ENCODE measurements at regions not wholly inside any gene's neighbourhood (a gene's known extent, or its start where the extent isn't known, plus 50 kb on each side); places are given as distances from the start of the nearest gene placed in this dataset.

DNA sequence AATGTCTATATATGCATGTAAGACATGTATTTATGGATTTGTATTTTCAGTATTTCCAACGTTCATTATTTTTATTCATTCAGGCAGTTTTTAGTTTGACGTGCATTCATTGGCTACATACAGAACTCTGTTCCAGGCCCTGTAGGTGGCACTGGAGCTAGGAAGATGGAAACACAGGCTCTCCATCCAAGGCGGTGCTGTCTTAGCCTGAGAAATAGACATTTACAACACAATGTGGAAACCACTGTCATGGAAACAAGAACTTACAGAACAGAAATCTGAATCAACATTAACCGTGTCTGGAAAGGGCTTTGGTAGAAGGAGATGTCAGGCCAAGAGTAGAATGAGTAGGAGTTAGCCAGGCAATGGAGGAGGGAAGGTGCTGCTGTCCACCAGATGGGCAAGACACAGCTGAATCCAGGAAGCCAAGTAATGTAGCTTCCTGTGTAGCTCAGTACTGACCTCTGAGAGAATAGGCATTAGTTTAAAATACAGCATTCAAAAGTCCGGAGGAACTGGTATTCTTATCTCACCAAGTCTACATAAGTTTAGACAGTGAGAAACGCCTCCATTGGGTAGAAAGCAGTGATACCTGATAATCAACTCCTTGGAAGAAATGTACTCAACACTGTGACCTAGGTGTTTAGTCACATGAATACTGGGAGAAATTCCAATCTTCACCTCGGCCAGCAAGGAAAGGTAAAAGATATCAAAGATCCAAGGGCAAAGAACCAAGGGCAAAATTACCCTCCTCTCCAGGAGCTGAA lies 388.6 kb upstream of the CDH6 start:
- H3K4me1 ChIP-seq (ENCODE audit: low read depth, poor library complexity, severe bottlenecking) = no peaks in the 10 kb centered on the region
- TF ChIP-seq, protein P1, sequence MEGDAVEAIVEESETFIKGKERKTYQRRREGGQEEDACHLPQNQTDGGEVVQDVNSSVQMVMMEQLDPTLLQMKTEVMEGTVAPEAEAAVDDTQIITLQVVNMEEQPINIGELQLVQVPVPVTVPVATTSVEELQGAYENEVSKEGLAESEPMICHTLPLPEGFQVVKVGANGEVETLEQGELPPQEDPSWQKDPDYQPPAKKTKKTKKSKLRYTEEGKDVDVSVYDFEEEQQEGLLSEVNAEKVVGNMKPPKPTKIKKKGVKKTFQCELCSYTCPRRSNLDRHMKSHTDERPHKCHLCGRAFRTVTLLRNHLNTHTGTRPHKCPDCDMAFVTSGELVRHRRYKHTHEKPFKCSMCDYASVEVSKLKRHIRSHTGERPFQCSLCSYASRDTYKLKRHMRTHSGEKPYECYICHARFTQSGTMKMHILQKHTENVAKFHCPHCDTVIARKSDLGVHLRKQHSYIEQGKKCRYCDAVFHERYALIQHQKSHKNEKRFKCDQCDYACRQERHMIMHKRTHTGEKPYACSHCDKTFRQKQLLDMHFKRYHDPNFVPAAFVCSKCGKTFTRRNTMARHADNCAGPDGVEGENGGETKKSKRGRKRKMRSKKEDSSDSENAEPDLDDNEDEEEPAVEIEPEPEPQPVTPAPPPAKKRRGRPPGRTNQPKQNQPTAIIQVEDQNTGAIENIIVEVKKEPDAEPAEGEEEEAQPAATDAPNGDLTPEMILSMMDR (conservative IDR thresholded peaks at IDR 0.05; ENCODE audit: low read depth, low read length) = no peak
- H3K27me3 ChIP-seq (ENCODE audit: insufficient read depth, low read depth) = no peaks in the 10 kb centered on the region
- no peaks in the 10 kb centered on the region for H3K79me2 ChIP-seq (ENCODE audit: insufficient read depth, low read depth)
- no peaks in the 10 kb centered on the region for H3K36me3 ChIP-seq (ENCODE audit: insufficient read depth)
- H4K20me1 ChIP-seq (ENCODE audit: insufficient read depth) = no peaks in the 10 kb centered on the region
- H3K9ac ChIP-seq = no peak overlapping the region
- H3K4me3 ChIP-seq (IDR thresholded peaks at IDR 0.05; ENCODE audit: insufficient read depth, low read depth, low read length) = no peak overlapping the region
- H3K27ac ChIP-seq = no peak overlapping the region
- H2AFZ ChIP-seq (ENCODE audit: low read depth) = no peak overlapping the region
- no peak overlapping the region for H3K4me2 ChIP-seq

DNA sequence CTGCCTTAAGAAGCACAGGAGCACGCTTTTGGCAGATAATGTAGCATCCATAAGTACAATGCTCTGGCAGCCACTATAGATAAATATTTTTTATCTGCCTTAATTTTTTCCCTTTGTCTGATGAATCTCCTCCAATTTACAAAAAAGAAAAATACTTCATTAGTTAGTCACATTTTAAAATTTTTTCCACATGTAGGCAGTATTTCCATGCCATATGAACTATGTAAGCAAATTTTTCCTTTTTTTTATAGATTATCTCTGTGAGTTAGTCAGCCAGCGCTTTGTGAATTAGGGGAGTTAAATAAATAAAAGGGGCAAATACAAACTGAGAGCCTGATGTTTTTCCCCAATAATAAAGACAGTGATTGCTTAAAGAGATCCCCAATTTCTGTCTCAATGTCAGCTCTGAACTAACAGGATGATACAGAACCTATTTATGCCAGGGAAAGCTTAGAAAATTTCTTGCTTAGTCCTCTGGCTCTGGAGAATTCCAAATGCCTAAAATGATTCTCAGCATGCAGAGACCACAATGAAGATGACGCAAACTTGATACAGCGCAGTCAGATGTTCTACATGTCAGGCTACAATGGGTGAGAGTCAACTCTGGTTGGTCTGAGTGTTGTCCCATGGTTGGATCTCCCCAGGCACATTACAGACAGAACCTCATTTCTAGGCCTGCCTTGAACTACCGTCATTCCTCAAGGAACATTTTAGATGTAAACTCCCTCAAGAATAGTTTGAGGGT lies 390.4 kb upstream of the CDH6 start:
- Histone ChIP-seq H3K27me3 (ENCODE audit: insufficient read depth, low read depth) (no peaks in the 10 kb centered on the region), H3K4me2 (no peak overlapping the region), H3K4me3 (IDR thresholded peaks at IDR 0.05; ENCODE audit: insufficient read depth, low read depth, low read length) (no peak overlapping the region), H3K4me1 (ENCODE audit: low read depth, poor library complexity, severe bottlenecking) (no peaks in the 10 kb centered on the region), H3K27ac (no peak overlapping the region), H3K79me2 (ENCODE audit: insufficient read depth, low read depth) (no peaks in the 10 kb centered on the region), H4K20me1 (ENCODE audit: insufficient read depth) (no peaks in the 10 kb centered on the region), H3K9ac (no peak overlapping the region), H2AFZ (ENCODE audit: low read depth) (no peak overlapping the region), H3K36me3 (ENCODE audit: insufficient read depth) (no peaks in the 10 kb centered on the region)
- TF ChIP-seq, protein P1 (conservative IDR thresholded peaks at IDR 0.05; ENCODE audit: low read depth, low read length) = no peak

DNA sequence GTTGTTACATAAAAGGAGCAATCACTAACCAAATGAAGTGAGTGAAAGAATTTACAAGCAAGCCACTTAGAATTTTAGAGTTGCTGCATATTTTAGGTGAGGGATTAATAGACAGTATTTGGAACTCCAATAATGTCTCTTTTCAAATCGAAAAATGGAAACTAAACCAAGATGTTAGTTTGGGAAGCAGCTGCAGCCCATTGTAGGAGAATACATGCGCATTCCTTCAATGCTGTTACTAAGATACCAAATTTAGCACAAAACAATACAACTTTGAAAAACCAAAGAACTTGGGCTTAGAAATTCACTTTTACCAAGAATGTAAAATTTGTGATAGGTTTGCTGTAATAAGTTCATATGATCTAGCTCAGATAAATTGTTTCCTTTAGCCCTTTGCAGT lies 411.8 kb upstream of the CDH6 start:
- no peak overlapping the region for H3K4me2 ChIP-seq
- no peaks in the 10 kb centered on the region for H3K27me3 ChIP-seq (ENCODE audit: insufficient read depth, low read depth)
- no peak overlapping the region for H3K9ac ChIP-seq
- H4K20me1 ChIP-seq (ENCODE audit: insufficient read depth) = no peaks in the 10 kb centered on the region
- no peak overlapping the region for H2AFZ ChIP-seq (ENCODE audit: low read depth)
- TF ChIP-seq, protein P1 (conservative IDR thresholded peaks at IDR 0.05; ENCODE audit: low read depth, low read length) = no peak
- H3K79me2 ChIP-seq (ENCODE audit: insufficient read depth, low read depth) = no peaks in the 10 kb centered on the region
- H3K4me3 ChIP-seq (IDR thresholded peaks at IDR 0.05; ENCODE audit: insufficient read depth, low read depth, low read length) = no peak overlapping the region
- H3K36me3 ChIP-seq (ENCODE audit: insufficient read depth) = no peaks in the 10 kb centered on the region
- no peaks in the 10 kb centered on the region for H3K4me1 ChIP-seq (ENCODE audit: low read depth, poor library complexity, severe bottlenecking)
- no peak overlapping the region for H3K27ac ChIP-seq

GRCh38 chr5:30768056-30768690 lies 425.3 kb upstream of the CDH6 start:
- H3K4me2 ChIP-seq = no peak overlapping the region
- H3K79me2 ChIP-seq (ENCODE audit: insufficient read depth, low read depth) = no peaks in the 10 kb centered on the region
- TF ChIP-seq, protein P1 (conservative IDR thresholded peaks at IDR 0.05; ENCODE audit: low read depth, low read length) = no peak
- H3K4me1 ChIP-seq (ENCODE audit: low read depth, poor library complexity, severe bottlenecking) = no peaks in the 10 kb centered on the region
- H3K4me3 ChIP-seq (IDR thresholded peaks at IDR 0.05; ENCODE audit: insufficient read depth, low read depth, low read length) = no peak overlapping the region
- no peaks in the 10 kb centered on the region for H3K36me3 ChIP-seq (ENCODE audit: insufficient read depth)
- no peak overlapping the region for H2AFZ ChIP-seq (ENCODE audit: low read depth)
- H3K9ac ChIP-seq = no peak overlapping the region
- no peak overlapping the region for H3K27ac ChIP-seq
- no peaks in the 10 kb centered on the region for H3K27me3 ChIP-seq (ENCODE audit: insufficient read depth, low read depth)
- H4K20me1 ChIP-seq (ENCODE audit: insufficient read depth) = no peaks in the 10 kb centered on the region
